IMR-90 (cell line): ENCODE measurements at regions not wholly inside any gene's neighbourhood (a gene's known extent, or its start where the extent isn't known, plus 50 kb on each side); places are given as distances from the start of the nearest gene placed in this dataset.
"Not testable (repeated sequence)": the region's sequence is repeated elsewhere in the genome, so short reads cannot be mapped to it uniquely, and the experiment has no call there.

ENCODE experiments used
- ATAC-seq: fragments of 200-7000 bp; cut with Tn5 transposase; 2 replicates; pipeline ENCODE4 v1.9.1; 2020; ENCODE audit warnings: low read depth, mild to moderate bottlenecking, moderate library complexity
- BruUV-seq: library from RNA; stranded (reverse); fragments of 400-500 nt; replicated peaks from 2 replicates; lab custom pipeline; 2021; lab: Mats Ljungman, UMichigan
- CTCF ChIA-PET: fragments of 300-600 bp; formaldehyde crosslinking; extraction: SDS; loops from one replicate; lab custom pipeline; 2021; ENCODE audit warnings: antibody characterized with exemption; lab: Yijun Ruan, JAX
- POLR2A ChIA-PET: fragments of 300-600 bp; sonication (Branson Sonifier 250); formaldehyde crosslinking; loops from one replicate; lab custom pipeline; 2022; ENCODE audit warnings: antibody characterized with exemption; ENCODE audit not compliant: unreplicated experiment; lab: Charles Lee
- DNase-seq: peaks from one replicate; pipeline ENCODE4 v3.0.0; 2013
- H2AFZ ChIP-seq: replicated peaks from 2 replicates; pipeline ENCODE3; 2013; ENCODE audit warnings: low read length, mild to moderate bottlenecking; ENCODE audit not compliant: poor library complexity
- H2AK5ac ChIP-seq: 2 replicates; pipeline ENCODE4 v1.6.1; 2013; ENCODE audit warnings: low read depth, low read length, inconsistent platforms
- H2AK9ac ChIP-seq: replicated peaks from 2 replicates; pipeline ENCODE3; 2013; ENCODE audit warnings: mild to moderate bottlenecking, low read depth, low read length, moderate library complexity; ENCODE audit not compliant: poor library complexity
- H2BK120ac ChIP-seq: 2 replicates; pipeline ENCODE4 v1.6.1; 2013; ENCODE audit warnings: low read depth, low read length, inconsistent platforms
- H2BK15ac ChIP-seq: 3 replicates; pipeline ENCODE4 v1.6.1; 2013; ENCODE audit warnings: low read depth, low read length, inconsistent platforms
- H2BK20ac ChIP-seq: 2 replicates; pipeline ENCODE4 v1.6.1; 2013; ENCODE audit warnings: low read depth, mild to moderate bottlenecking, inconsistent platforms, low read length, moderate library complexity
- H2BK5ac ChIP-seq: 2 replicates; pipeline ENCODE4 v1.6.1; 2013; ENCODE audit warnings: mild to moderate bottlenecking, low read depth, low read length, inconsistent platforms; ENCODE audit not compliant: poor library complexity, severe bottlenecking
- H3K14ac ChIP-seq: replicated peaks from 2 replicates; pipeline ENCODE4 v1.6.1; 2013; ENCODE audit warnings: low read depth, low read length, inconsistent platforms
- H3K18ac ChIP-seq: 2 replicates; pipeline ENCODE4 v1.6.1; 2013; ENCODE audit warnings: low read depth, low read length, control low read depth
- H3K23ac ChIP-seq: 2 replicates; pipeline ENCODE4 v1.6.1; 2013; ENCODE audit warnings: low read depth, low read length, inconsistent platforms
- H3K27ac ChIP-seq: 2 replicates; pipeline ENCODE4 v1.5.1; 2013; ENCODE audit warnings: mild to moderate bottlenecking, control low read depth, low read length; ENCODE audit not compliant: insufficient read depth
- H3K27me3 ChIP-seq: 2 replicates; pipeline ENCODE4 v1.6.1; 2013; ENCODE audit warnings: low read length; ENCODE audit not compliant: control insufficient read depth, insufficient read depth
- H3K36me3 ChIP-seq: 2 replicates; pipeline ENCODE4 v1.6.1; 2013; ENCODE audit warnings: low read length, mixed read lengths; ENCODE audit not compliant: control insufficient read depth, insufficient read depth
- H3K4ac ChIP-seq: 2 replicates; pipeline ENCODE4 v1.6.1; 2013; ENCODE audit warnings: low read depth, low read length, inconsistent platforms
- H3K4me1 ChIP-seq: 2 replicates; pipeline ENCODE4 v1.6.1; 2013; ENCODE audit warnings: low read length, mixed read lengths; ENCODE audit not compliant: control insufficient read depth, insufficient read depth
- H3K4me2 ChIP-seq: 2 replicates; pipeline ENCODE4 v1.6.1; 2013; ENCODE audit warnings: low read depth, mild to moderate bottlenecking, control low read depth, low read length, moderate library complexity
- H3K4me3 ChIP-seq: 2 replicates; pipeline ENCODE4 v1.5.1; 2013; ENCODE audit warnings: low read depth, mild to moderate bottlenecking, control low read depth, low read length, moderate library complexity; ENCODE audit not compliant: insufficient read depth
- H3K56ac ChIP-seq: 2 replicates; pipeline ENCODE4 v1.6.1; 2013; ENCODE audit warnings: low read length, inconsistent platforms; ENCODE audit not compliant: insufficient read depth; ENCODE audit errors: extremely low read depth
- H3K79me1 ChIP-seq, 2 experiments: 2 replicates each; pipeline ENCODE4 v1.6.1; 2013; ENCODE audit warnings: low read length in 2 of 2, inconsistent platforms in 1 of 2, low read depth in 1 of 2
- H3K9ac ChIP-seq: 2 replicates; pipeline ENCODE4 v1.6.1; 2013; ENCODE audit warnings: low read depth, low read length, control low read depth
- H3K9me1 ChIP-seq: 2 replicates; pipeline ENCODE4 v1.6.1; 2013; ENCODE audit warnings: low read length, inconsistent platforms; ENCODE audit not compliant: insufficient read depth
- H3K9me3 ChIP-seq: 2 replicates; pipeline ENCODE4 v1.6.1; 2013; ENCODE audit warnings: low read length; ENCODE audit not compliant: control insufficient read depth, insufficient read depth
- H4K20me1 ChIP-seq: 2 replicates; pipeline ENCODE4 v1.6.1; 2013; ENCODE audit warnings: low read length, inconsistent platforms; ENCODE audit not compliant: insufficient read depth
- H4K5ac ChIP-seq: 2 replicates; pipeline ENCODE4 v1.6.1; 2013; ENCODE audit warnings: mild to moderate bottlenecking, low read depth, low read length, control low read depth
- H4K8ac ChIP-seq, 2 experiments: 2 replicates each; pipeline ENCODE4 v1.6.1; 2013; ENCODE audit warnings: low read depth in 2 of 2, low read length in 2 of 2, control low read depth in 1 of 2, inconsistent platforms in 1 of 2
- H4K91ac ChIP-seq: 2 replicates; pipeline ENCODE4 v1.6.1; 2013; ENCODE audit warnings: low read depth, low read length, inconsistent platforms; ENCODE audit not compliant: insufficient read depth
- FOS ChIP-seq: fragments of 150-350 bp; IDR thresholded peaks from 2 replicates; pipeline ENCODE4 v1.6.1; 2016; ENCODE audit warnings: low read depth, low read length
- NFE2L2 ChIP-seq: fragments of 150-350 bp; IDR thresholded peaks from 2 replicates; pipeline ENCODE4 v1.6.1; 2016; ENCODE audit warnings: low read depth, mild to moderate bottlenecking, low read length
- WGBS, 2 experiments: methylation state at CpG; one replicate each; pipeline versions ENCODE4 v1.1.5 to v1.1.7; 2013; ENCODE audit warnings: missing lambda C conversion rate in 2 of 2; ENCODE audit not compliant: insufficient read length in 1 of 2; ENCODE audit errors: extremely low coverage in 2 of 2; 5-methylcytosine and 5-hydroxymethylcytosine counted together
- dilution Hi-C: fragments of 300-500 bp; cut with HindIII; formaldehyde crosslinking; loops from one replicate; pipeline ENCODE4 v1.14.3; 2018; ENCODE audit warnings: low sequenced_read_pairs; ENCODE audit not compliant: unreplicated experiment
- in situ Hi-C: fragments of 300-500 bp; cut with MboI; formaldehyde crosslinking; loops from 3 replicates; pipeline ENCODE4 v1.14.3; 2019; ENCODE audit warnings: low sequenced_read_pairs, inconsistent platforms, mixed read lengths
- intact Hi-C: fragments of 100-400 bp; cut with micrococcal nuclease; formaldehyde crosslinking; loops from 2 replicates; pipeline ENCODE4 v1.10.0; 2022

- H4K5ac ChIP-seq, result no peak overlapping the region
- no peak overlapping the region for H3K14ac ChIP-seq
- H3K27me3 ChIP-seq, result no peaks in the 10 kb centered on the region
- dilution Hi-C loops, result no loop called here
- H4K8ac ChIP-seq, result no peak overlapping the region
- no peak overlapping the region for H3K4me2 ChIP-seq
- no peaks in the 10 kb centered on the region for H3K9me1 ChIP-seq
- H3K36me3 ChIP-seq, result no peaks in the 10 kb centered on the region
- H2AK5ac ChIP-seq, result no peak overlapping the region
- H4K20me1 ChIP-seq, result no peaks in the 10 kb centered on the region
- H2BK120ac ChIP-seq, result no peak overlapping the region
- H3K9me3 ChIP-seq, result peaks cover 23% of the 10 kb centered on the region
- H3K27ac ChIP-seq, result no peak overlapping the region
- no peak overlapping the region for H3K9ac ChIP-seq
- no peak overlapping the region for H2BK15ac ChIP-seq
- H3K56ac ChIP-seq, result no peak overlapping the region
- ATAC-seq, result no peak
- H3K4me3 ChIP-seq, result no peak overlapping the region
- no peak overlapping the region for H4K91ac ChIP-seq
- DNase-seq, result no peak
- no peak overlapping the region for H3K4ac ChIP-seq
- intact Hi-C loops, result no loop called here
- no peak overlapping the region for H2AK9ac ChIP-seq
- no TSS peak for BruUV-seq
- H2BK20ac ChIP-seq, result no peak overlapping the region
- no peaks in the 10 kb centered on the region for H3K79me1 ChIP-seq
- no peak overlapping the region for H2BK5ac ChIP-seq
- H3K23ac ChIP-seq, result no peak overlapping the region
- in situ Hi-C loops, result no loop called here
- H3K4me1 ChIP-seq, result no peaks in the 10 kb centered on the region
- CTCF ChIA-PET, result no interaction called here
- no peak overlapping the region for H3K18ac ChIP-seq
- no peak overlapping the region for H2AFZ ChIP-seq
- TF ChIP-seq FOS (no peak), NFE2L2 (no peak)
- POLR2A ChIA-PET, result no interaction called here
- no CpG with 5 or more reads among the region's 4 CpGs for WGBS, 2 experiments
Observed at GRCh38 chr7:4486907-4487306, 195.2 kb upstream of the FOXK1 start.

- H3K27me3 ChIP-seq, H4K20me1 ChIP-seq, H3K14ac ChIP-seq, H3K18ac ChIP-seq, in situ Hi-C loops, dilution Hi-C loops, H3K4ac ChIP-seq, H3K56ac ChIP-seq, H3K79me1 ChIP-seq, H2BK15ac ChIP-seq, CTCF ChIA-PET, H3K23ac ChIP-seq, H2BK5ac ChIP-seq, intact Hi-C loops, H4K5ac ChIP-seq, BruUV-seq, H2AFZ ChIP-seq, H3K4me3 ChIP-seq, H3K27ac ChIP-seq, DNase-seq, H4K91ac ChIP-seq, H2AK5ac ChIP-seq, H3K4me1 ChIP-seq, H2BK20ac ChIP-seq, H4K8ac ChIP-seq, H3K36me3 ChIP-seq, POLR2A ChIA-PET, ATAC-seq, H2BK120ac ChIP-seq, H3K9me1 ChIP-seq, H2AK9ac ChIP-seq, H3K9ac ChIP-seq, H3K4me2 ChIP-seq: not testable (repeated sequence)
- WGBS, 2 experiments, result 88% methylated on average over 10 of the region's 30 CpGs; no CpG with 5 or more reads in 1 of the 2 experiments
- H3K9me3 ChIP-seq, result peaks cover 17% of the 10 kb centered on the region
Observed at GRCh38 chr7:4496911-4497310, 185.2 kb upstream of the FOXK1 start.
